ENCODE measurements at regions not wholly inside any gene's neighbourhood (a gene's known extent, or its start where the extent isn't known, plus 50 kb on each side); places are given as distances from the start of the nearest gene placed in this dataset.
"Not testable (repeated sequence)": the region's sequence is repeated elsewhere in the genome, so short reads cannot be mapped to it uniquely, and the experiment has no call there.

DNA sequence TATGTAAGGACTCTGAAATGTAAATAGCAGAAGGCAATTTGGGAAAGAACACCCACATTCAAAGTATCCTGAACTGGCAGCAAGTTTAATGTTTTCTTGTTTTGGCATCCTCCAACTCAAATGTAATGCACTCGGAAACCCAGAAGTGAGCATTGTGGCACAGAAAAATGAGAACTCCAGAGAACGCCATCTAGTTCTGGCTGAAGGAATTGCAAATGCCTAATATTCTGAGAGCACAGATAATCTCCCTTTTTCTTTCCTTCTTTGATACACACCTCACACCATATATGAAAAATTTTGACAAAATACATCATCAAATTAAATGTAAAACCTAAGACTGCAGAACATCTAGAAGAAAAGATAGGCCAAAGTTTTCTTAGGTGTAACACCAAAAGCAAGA lies 52.1 kb downstream of the PWWP3B start:
- DNase-seq (ENCODE audit: low read depth), result no peak

DNA sequence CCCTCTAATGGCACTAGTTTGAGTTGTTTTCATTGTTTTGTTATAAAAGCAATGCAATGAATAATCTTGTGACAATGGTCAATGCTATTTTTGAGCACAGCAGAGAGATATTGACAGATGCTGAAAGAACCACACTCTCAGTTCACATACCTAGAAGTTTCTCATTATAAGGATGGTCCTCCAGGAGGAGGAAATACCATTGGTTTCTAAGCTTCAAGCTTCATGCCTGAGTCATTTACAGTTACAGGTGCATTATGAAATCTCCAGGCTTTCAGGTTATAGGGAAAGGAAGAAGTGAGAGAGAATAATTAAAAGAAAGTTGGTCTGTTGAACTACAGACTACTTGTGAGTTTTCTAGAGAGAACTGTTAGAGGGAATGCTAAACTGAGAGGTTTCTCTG lies 75.3 kb downstream of the PWWP3B start:
- no peak for DNase-seq (ENCODE audit: low read depth)

DNA sequence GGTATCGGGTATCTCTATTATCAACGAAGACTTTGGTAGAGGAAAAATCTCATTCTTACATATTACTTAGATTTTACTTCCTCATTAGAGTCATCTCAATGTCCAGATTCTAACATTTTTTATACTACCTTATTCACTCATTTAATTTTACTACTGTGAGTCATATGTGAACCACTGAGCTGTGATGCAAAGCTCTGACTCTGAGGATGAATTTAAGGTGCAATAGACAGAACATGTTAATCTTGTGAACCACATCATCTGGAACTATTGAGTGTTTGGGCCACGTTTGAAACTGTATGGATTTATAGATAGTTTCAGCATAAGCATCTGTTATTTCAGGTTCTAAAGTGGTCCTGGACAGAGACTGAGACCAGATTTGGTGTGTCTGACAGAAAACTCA lies 78.4 kb downstream of the PWWP3B start:
- DNase-seq (ENCODE audit: low read depth), result no peak

DNA sequence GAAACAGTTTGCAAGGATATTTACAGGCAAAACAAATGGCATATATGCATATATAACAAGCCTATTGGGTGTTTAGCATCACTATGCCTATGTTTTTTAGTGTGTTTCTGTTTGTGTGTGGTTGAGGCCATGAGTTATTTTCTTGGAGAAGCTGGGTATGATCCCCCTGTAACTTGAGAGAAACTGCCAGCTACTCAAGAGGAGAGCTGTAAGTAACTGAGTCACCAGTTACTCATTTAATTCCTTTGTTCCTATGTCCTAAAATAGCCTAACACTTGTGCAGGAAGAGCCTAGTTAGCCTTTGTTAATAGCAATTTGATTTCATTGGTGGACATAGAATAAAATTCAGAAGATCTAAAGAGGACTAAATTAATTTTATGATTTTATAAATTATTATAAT lies 79.1 kb downstream of the PWWP3B start:
- DNase-seq (ENCODE audit: low read depth), result no peak

DNA sequence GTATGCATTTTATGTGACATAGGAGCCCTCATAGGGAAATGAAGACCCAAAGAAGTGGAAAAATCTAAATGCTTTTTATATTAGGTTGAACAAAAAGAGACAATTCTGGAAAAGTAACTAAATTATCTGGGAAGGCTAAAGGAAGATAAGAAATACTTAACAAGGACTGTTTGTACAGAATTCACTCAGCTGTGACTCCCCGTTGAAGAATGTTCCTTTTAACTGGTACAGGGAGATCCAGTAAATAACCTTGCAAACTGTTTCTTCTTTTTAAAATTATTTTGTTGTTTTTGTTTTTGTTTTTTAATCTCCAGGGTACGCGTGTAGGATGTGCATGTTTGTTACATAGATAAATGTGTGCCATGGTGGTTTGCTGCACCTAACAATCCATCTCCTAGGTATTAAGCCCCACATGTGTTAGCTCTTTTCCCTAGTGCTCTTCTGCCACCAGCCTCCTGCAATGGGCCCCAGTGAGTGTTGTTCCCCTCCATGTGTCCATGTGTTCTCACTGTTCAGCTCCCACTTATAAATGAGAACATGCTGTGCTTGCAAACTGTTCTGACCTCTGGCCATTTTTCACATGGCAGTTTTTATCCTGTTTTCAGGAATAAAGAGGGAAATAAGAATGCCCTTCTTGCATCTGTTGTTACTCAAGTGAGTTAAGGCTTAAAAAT lies 81.7 kb downstream of the PWWP3B start:
- no peak for DNase-seq (ENCODE audit: low read depth)

DNA sequence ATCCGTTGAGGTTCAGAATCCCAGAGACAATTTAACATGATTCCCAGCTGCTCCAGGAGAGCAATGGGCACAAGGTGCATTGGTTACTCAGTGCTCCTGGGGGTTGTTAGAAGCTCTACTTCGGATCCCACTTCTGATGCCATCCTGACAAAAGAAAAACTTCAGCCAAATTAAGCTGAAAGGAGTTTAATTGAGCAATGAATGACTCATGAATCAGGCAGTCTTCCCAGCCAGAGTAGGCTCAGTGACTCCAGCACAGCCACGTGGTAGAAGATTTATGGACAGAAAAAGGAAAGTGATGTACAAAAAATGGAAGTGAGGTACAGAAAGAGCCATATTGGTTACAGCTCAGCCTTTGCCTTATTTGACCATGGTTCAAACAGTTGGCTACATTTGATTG lies 95.7 kb downstream of the PWWP3B start:
- DNase-seq (ENCODE audit: low read depth), result no peak

DNA sequence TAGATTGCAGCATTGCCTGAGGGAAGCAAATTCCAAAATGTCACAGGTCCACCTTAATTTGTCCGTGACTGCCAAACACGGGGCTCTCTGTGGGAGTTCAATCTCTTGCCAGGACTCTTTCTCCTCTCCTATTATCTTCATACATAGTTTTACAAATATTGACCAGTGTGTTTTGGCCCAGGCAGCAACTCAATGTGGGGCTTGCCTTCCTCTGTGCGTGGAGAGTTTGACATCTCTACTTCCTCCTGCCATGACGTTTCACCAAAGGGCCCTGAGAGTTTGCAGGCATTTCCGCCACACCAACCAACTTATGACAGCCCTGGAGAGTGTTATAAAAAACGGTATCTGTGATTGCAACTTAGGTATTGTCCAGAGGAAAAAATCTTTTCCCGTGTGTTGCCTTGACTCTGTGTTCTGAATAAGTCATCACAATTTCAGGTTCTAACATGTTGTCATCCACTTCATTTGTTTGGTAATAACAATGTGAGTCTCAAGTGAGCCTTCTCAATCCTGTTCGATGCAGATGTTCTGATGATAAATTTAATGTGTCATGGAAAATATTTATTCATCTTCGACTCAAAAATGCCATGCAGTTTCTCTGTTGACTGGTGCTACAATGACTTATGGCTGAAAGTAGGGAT lies 106.0 kb downstream of the PWWP3B start:
- DNase-seq (ENCODE audit: low read depth), result not testable (repeated sequence)

DNA sequence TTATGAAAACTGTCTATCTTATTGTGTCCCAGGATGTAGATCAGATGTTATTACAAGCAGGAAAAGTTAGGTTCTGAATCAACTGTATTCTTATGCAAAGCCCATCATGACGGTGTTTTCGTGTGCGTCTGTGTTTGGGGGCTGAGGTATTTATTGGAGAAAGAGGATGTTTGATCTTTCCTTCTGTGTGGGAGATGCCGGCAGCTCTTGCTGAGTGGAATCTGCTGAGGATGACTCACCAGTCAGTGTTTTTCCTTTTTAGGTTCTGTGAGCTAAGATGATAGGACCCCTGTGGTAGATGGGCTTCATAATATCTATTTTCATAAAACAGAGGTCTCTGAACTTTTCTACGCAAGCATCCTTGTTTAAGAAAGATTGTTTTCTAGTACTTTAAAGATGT lies 107.1 kb downstream of the PWWP3B start:
- DNase-seq (ENCODE audit: low read depth), result not testable (repeated sequence)

DNA sequence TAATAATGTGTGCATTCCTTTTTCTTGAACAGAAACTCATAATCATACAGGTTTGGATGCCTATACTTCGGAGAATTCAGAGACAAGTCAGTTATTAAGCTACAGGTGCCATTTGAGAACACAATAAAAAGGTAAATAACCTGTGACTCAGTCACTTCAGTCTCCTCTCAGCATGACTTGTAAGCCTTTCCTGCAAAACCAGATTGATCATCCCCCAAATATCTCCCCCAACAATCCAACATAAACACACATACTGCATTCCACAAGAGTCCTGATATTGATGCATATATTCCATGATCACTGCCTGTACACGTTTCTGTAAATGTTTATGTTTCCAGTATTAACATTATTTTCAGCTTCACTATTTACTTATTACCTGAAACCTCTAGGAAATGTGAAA lies 110.8 kb downstream of the PWWP3B start:
- DNase-seq (ENCODE audit: low read depth), result no peak

DNA sequence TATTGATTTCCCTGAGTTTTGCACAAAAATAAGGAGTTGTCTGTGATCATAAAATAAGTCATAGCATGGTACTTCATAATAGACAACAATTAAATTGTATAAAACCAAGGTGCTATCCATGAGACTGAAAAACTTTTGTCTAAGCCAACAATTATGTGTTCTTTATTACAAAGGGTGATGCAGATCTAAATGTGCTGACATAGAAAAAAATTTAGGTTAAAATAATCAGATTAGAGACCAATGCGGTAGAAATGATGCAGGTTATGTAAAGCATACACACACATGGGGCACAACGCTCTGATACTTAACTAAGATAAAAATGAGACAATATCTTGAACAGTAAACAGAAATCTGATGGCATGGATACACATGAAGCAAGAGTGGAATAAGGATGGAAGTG lies 113.3 kb downstream of the PWWP3B start:
- no peak for DNase-seq (ENCODE audit: low read depth)

DNA sequence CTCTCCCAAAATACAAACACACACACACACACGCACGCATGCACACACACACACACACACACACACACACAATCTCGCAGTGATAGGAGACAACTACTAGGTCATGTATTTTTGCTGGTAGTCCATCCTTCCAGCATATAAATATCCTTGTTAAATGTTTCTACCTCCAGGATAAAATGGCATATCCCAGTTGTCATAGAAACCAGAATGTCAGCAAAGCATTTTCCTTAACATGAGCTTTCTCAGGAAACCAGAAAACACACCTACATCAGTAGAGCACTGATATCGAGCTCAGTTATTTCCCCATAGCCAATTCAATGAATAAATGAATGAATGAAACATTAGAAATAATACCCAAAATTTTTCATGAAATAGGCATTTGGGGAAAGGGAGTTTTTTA lies 115.7 kb downstream of the PWWP3B start:
- no peak for DNase-seq (ENCODE audit: low read depth)

DNA sequence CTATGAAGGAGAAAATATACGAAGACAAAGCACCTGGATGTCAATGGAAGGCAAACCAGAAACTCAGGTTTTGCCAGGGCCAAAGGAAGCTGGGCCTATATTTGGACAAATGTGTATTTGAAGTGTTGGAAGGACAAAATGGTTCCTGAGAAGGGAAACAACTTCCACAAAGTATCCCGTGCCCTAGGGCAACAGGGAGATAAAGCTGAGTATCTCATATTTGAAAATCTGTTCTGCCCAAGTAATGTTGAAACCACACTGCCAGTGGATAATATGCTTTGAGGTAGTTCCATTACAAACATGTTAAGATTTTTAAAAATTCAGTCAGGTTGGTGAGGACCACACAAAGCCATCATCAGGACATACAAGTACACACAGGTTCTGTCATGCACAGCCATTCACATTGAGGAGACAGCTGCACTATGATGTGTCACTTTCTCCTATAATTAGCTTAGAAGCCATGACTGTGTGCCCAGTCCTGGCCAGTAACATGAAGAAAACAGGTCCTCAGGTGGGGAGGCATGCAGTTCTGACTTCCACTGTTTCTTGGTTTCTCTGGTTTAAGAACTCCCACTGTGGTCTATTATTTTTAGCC lies 116.4 kb downstream of the PWWP3B start:
- DNase-seq (ENCODE audit: low read depth), result no peak

DNA sequence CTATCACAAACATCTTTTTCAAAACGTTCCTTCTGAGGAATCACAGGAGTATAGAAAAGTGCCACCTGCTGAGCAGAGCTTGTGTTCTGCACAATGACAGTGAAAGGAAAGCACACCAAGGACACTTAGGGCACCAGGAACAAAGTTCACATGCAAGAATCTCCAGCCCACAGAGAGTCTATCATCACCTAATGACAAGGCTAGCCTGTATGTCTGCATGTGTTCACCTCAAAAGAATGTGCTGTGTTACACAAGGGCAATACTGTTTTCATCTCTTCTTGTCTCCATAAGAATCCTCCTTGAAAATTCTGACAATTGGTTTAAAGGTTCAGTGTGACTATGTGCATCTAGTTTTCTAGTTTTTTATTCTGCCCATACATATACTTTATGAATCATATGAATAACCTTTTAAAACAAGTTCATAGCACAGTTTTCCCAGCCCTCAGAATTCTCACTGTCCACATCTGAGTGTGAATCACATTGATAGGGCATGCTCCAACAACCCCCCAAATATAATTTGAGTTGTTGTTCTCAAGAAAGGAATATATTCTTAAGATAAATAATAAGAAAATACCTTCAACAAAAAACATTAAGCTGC lies 118.0 kb downstream of the PWWP3B start:
- DNase-seq (ENCODE audit: low read depth), result no peak

DNA sequence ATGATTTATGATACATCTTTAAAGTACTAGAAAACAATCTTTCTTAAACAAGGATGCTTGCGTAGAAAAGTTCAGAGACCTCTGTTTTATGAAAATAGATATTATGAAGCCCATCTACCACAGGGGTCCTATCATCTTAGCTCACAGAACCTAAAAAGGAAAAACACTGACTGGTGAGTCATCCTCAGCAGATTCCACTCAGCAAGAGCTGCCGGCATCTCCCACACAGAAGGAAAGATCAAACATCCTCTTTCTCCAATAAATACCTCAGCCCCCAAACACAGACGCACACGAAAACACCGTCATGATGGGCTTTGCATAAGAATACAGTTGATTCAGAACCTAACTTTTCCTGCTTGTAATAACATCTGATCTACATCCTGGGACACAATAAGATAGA lies 122.7 kb downstream of the PWWP3B start:
- not testable (repeated sequence) for DNase-seq (ENCODE audit: low read depth)

DNA sequence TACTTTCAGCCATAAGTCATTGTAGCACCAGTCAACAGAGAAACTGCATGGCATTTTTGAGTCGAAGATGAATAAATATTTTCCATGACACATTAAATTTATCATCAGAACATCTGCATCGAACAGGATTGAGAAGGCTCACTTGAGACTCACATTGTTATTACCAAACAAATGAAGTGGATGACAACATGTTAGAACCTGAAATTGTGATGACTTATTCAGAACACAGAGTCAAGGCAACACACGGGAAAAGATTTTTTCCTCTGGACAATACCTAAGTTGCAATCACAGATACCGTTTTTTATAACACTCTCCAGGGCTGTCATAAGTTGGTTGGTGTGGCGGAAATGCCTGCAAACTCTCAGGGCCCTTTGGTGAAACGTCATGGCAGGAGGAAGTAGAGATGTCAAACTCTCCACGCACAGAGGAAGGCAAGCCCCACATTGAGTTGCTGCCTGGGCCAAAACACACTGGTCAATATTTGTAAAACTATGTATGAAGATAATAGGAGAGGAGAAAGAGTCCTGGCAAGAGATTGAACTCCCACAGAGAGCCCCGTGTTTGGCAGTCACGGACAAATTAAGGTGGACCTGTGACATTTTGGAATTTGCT lies 123.8 kb downstream of the PWWP3B start:
- DNase-seq (ENCODE audit: low read depth), result not testable (repeated sequence)

DNA sequence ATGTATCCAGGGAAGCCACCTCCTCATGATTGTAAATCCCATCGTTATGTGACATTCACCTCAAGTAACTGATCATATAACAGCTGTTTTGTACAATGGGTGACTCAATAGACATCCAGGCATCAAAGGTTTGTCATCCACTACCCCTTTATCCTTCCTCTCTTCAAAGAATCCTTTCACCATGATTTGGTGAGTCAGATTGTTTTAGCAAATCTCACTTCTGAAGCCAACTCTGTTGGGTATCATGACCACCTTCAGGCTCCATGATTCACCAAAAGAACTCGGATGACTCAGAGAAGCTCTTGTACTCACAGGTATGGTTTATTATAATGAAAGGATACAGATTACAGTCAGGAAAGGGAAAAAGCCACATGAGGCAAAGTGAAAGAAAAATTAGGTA lies 132.1 kb downstream of the PWWP3B start:
- DNase-seq (ENCODE audit: low read depth), result no peak

DNA sequence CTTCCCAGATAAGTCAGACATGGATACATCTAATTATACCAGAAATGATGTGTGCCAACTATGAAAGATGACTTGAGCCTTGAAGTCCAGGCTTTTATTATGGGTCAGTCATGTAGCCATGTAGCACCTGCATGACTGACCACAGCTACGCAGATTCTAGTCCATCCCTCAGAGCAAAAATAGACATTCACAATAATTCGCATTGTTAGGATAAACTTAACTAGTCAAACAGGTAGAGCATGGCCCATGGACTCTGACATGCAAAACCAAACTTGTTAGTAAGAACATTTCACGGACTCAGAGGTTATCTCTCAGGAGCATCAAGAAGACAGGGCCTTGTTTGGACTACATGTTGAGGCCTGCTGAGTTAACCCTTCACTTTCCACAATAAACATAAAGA lies 132.6 kb downstream of the PWWP3B start:
- no peak for DNase-seq (ENCODE audit: low read depth)

DNA sequence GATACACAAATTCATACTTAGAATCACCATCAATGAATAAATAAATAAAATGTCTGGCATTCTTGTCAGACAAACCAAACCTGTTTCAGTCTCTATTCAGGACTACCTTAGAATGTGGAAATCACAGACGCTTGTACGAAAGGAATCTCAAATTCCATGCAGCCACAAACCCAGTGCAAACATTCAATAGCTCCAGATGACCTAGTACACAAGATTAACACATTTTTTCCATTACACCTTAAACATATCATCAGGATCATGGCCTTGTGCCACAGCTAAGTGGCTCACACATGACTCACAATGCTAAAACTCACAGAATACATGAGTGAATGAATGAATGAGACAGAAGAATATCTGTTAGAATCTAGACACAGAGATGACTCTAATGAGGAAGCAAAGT lies 134.2 kb downstream of the PWWP3B start:
- DNase-seq (ENCODE audit: low read depth), result no peak

DNA sequence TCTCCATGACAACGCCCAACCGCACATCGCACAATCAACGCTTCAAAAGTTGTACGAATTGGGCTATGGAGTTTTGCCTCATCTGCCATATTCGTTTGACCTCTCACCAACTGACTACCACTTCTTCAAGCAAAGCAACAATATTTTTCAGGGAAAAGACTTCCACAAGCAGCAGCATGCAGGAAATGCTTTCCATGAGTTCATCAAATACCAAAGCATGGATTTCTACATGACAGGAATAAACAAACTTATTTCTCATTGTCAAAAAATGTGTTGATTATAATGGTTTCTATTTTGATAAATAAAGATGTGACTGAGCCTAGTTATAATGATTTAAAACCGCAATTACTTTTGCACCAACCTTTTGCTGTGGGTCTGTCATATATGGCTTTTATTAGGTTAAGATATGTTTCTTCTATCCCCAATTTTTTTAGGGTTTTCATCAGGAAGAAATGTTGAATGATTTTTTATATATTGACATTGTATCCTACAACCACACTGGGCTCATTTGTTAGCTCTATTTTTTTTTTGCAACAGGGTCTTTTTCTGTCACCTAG lies 138.4 kb downstream of the PWWP3B start:
- no peak for DNase-seq (ENCODE audit: low read depth)

DNA sequence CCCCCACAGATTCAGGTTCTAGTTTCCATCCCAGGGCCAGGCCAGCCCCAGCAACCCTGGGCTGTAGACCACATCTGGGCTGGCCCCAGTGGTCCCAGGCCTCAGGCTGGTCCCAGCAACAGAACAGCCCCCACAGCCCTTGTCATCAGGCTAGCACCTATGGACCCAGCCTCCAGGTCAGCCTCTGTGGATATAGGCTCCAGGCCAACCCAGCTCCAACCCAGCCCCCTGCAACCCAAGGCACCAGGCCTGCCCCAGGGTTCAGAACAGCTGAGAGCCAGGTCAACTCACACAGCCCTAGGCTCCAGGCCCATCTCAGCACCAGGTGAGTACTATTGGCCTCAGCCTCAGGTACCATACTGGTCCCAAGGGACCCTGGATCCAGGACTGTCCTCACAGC lies 155.3 kb downstream of the PWWP3B start:
- DNase-seq (ENCODE audit: low read depth), result no peak

DNA sequence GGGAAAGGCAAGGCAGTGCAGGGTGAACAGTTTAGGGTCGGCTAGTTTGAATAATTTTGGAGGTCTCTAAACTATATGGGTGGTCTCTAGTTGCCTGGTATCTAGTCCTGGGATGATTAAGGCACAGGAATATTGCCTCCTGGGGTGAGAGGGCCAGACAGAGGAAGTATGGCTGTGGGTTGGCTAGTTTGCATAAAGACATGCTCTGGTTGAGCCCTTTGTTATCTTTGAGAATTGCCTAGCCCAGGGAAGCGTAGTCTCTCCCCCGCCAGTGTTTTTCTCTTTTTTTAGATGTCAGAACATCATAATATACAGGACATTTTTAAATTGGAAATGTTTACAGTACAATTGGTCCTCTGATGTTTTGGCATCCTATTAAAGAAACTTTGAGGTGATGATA lies 163.5 kb downstream of the PWWP3B start:
- no peak for DNase-seq (ENCODE audit: low read depth)

DNA sequence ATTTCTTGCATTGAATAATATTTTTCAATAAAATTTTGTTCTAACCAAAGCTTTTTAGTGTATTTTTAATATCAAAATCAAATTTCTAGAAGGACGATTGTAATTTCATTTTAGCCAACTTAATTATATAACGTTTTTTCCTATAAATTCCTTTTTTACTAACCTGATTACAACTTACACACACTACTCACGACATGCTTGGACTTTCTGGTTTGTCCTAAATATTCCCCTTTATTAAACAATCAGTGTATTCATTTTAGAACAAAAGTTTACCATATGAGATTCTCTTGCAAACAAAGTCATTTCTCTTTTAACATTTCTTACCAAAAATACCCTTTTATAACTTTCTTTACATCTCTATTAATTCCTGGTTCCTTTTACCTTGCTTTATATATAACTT lies 173.7 kb downstream of the PWWP3B start:
- DNase-seq (ENCODE audit: low read depth), result no peak

DNA sequence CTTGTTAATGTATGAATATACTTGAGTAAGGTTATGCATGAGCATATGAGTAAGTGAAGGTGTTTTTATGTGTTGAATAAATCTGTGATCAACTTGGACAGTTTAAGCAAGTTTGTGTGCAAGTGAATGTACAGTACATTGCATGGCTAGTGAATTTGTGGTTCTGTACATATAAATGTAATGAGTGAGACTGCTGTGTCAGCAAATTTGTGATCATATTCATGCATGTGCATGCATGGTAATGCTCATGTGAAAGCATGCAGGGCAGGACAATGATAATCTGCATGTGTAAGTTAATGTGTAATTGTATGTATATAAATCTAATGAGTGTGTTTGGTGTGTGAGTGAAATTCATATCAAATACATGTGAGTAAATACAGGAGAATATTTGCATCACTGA lies 188.5 kb downstream of the PWWP3B start:
- DNase-seq (ENCODE audit: low read depth), result no peak
